Astrocyte (in vitro differentiated cells and primary cell): ENCODE measurements at regions not wholly inside any gene's neighbourhood (a gene's known extent, or its start where the extent isn't known, plus 50 kb on each side); places are given as distances from the start of the nearest gene placed in this dataset.

Experiments used
- DNase-seq: peaks from one replicate; pipeline ENCODE4 v3.0.0-alpha.2; 2010; ENCODE audit warnings: low read depth
- FAIRE-seq: peaks from 2 replicates; lab custom pipeline; 2011; peaks lifted over from hg19 to GRCh38; lab: Jason Lieb, UNC
- H2AFZ ChIP-seq: 2 replicates; pipeline ENCODE4 v1.6.0; 2012; ENCODE audit warnings: low read depth, low read length, inconsistent platforms
- H3K27ac ChIP-seq: 2 replicates; pipeline ENCODE4 v1.5.1; 2011; ENCODE audit warnings: low read depth, low read length, inconsistent platforms
- H3K27me3 ChIP-seq: 2 replicates; pipeline ENCODE4 v1.6.0; 2011; ENCODE audit warnings: low read length, inconsistent platforms; ENCODE audit not compliant: insufficient read depth
- H3K36me3 ChIP-seq: 2 replicates; pipeline ENCODE4 v1.5.1; 2011; ENCODE audit warnings: low read length, inconsistent platforms; ENCODE audit not compliant: insufficient read depth
- H3K4me1 ChIP-seq: 2 replicates; pipeline ENCODE4 v1.5.1; 2011; ENCODE audit warnings: low read length, inconsistent platforms; ENCODE audit not compliant: insufficient read depth
- H3K4me2 ChIP-seq: 2 replicates; pipeline ENCODE4 v1.6.0; 2012; ENCODE audit warnings: low read length, inconsistent platforms
- H3K4me3 ChIP-seq: 2 replicates; pipeline ENCODE4 v1.5.1; 2011; ENCODE audit warnings: low read depth, mild to moderate bottlenecking, low read length, inconsistent platforms; ENCODE audit not compliant: insufficient read depth
- H3K79me2 ChIP-seq: 2 replicates; pipeline ENCODE4 v1.6.0; 2012; ENCODE audit warnings: mild to moderate bottlenecking, low read length, inconsistent platforms; ENCODE audit not compliant: insufficient read depth
- H3K9ac ChIP-seq: 2 replicates; pipeline ENCODE4 v1.6.0; 2012; ENCODE audit warnings: mild to moderate bottlenecking, low read length, inconsistent platforms
- H3K9me3 ChIP-seq: 2 replicates; pipeline ENCODE4 v1.5.1; 2012; ENCODE audit warnings: low read depth, mild to moderate bottlenecking, low read length, inconsistent platforms; ENCODE audit not compliant: insufficient read depth
- H4K20me1 ChIP-seq: 2 replicates; pipeline ENCODE4 v1.6.0; 2012; ENCODE audit warnings: low read length, inconsistent platforms; ENCODE audit not compliant: insufficient read depth
- H3K27ac Mint-ChIP-seq: one replicate; pipeline ENCODE4 v1.8.0; 2021; ENCODE audit warnings: mild to moderate bottlenecking, mixed read lengths; ENCODE audit not compliant: unreplicated experiment
- H3K27me3 Mint-ChIP-seq: one replicate; pipeline ENCODE4 v1.8.0; 2021; ENCODE audit warnings: low read depth, mixed read lengths; ENCODE audit not compliant: unreplicated experiment
- H3K36me3 Mint-ChIP-seq: one replicate; pipeline ENCODE4 v1.8.0; 2021; ENCODE audit warnings: low read depth, mixed read lengths; ENCODE audit not compliant: unreplicated experiment
- H3K4me1 Mint-ChIP-seq: one replicate; pipeline ENCODE4 v1.8.0; 2021; ENCODE audit warnings: low read depth, mixed read lengths; ENCODE audit not compliant: unreplicated experiment
- H3K4me3 Mint-ChIP-seq: one replicate; pipeline ENCODE4 v1.8.0; 2021; ENCODE audit warnings: mild to moderate bottlenecking, moderate library complexity, mixed read lengths; ENCODE audit not compliant: unreplicated experiment
- H3K9me3 Mint-ChIP-seq: one replicate; pipeline ENCODE4 v1.8.0; 2021; ENCODE audit warnings: mild to moderate bottlenecking, mixed read lengths; ENCODE audit not compliant: unreplicated experiment
- EZH2 ChIP-seq: IDR thresholded peaks from 2 replicates; pipeline ENCODE4 v1.6.1; 2012; ENCODE audit warnings: mild to moderate bottlenecking, low read length, inconsistent platforms; ENCODE audit not compliant: insufficient read depth
- TF ChIP-seq, protein P1 (sequence below): IDR thresholded peaks from 2 replicates; pipeline ENCODE4 v1.5.1; 2011; ENCODE audit warnings: low read depth, mild to moderate bottlenecking, inconsistent platforms, low read length, moderate library complexity; ENCODE audit not compliant: insufficient read depth

DNA sequence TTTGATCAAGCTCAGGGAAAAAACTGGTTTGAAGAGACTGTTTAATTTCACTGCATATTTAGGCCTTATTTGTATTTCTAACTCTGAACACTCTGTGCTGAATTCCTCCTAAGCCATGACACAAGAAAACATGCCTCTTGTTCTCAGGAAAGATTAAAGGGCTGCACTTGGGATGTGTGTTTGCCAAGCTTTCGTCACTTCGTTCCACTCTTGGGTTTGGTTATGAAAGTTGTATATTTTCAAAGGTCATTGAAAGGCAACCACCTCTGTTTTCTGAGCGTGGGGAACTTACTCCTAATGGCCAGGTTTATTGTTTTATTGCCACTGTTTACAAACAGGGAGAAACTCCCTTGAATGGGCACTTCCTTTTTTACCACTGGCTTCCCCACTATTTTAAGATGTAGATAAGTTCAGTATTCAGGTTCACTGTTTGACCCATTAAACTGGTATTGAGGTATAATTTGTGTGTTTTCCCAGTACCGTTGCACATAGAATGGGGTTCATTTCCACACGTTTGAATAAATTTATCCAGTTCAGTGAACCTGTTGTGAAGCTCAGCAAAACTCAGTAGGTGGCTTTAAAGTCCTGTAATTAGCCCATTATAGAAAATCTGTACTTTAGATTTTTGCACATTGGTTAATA, 65.3 kb downstream of the NKX2-1 start:
- FAIRE-seq (no peak), DNase-seq (no peak)
- Mint-ChIP-seq H3K27me3 (peaks cover 6% of the 10 kb centered on the region), H3K4me1 (peaks cover 2% of the 10 kb centered on the region), H3K9me3 (no peaks in the 10 kb centered on the region), H3K27ac (no peak overlapping the region), H3K36me3 (no peaks in the 10 kb centered on the region), H3K4me3 (no peak overlapping the region)
- no peaks in the 10 kb centered on the region for H3K79me2 ChIP-seq
- H3K4me3 ChIP-seq = no peak overlapping the region
- no peak overlapping the region for H3K9ac ChIP-seq
- H3K4me2 ChIP-seq = no peak overlapping the region
- H4K20me1 ChIP-seq = no peaks in the 10 kb centered on the region
- TF ChIP-seq, protein P1, sequence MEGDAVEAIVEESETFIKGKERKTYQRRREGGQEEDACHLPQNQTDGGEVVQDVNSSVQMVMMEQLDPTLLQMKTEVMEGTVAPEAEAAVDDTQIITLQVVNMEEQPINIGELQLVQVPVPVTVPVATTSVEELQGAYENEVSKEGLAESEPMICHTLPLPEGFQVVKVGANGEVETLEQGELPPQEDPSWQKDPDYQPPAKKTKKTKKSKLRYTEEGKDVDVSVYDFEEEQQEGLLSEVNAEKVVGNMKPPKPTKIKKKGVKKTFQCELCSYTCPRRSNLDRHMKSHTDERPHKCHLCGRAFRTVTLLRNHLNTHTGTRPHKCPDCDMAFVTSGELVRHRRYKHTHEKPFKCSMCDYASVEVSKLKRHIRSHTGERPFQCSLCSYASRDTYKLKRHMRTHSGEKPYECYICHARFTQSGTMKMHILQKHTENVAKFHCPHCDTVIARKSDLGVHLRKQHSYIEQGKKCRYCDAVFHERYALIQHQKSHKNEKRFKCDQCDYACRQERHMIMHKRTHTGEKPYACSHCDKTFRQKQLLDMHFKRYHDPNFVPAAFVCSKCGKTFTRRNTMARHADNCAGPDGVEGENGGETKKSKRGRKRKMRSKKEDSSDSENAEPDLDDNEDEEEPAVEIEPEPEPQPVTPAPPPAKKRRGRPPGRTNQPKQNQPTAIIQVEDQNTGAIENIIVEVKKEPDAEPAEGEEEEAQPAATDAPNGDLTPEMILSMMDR = no peak
- no peak for TF ChIP-seq EZH2
- H2AFZ ChIP-seq = no peak overlapping the region
- H3K36me3 ChIP-seq = no peaks in the 10 kb centered on the region
- no peak overlapping the region for H3K27ac ChIP-seq
- H3K27me3 ChIP-seq = no peaks in the 10 kb centered on the region
- no peaks in the 10 kb centered on the region for H3K4me1 ChIP-seq
- no peaks in the 10 kb centered on the region for H3K9me3 ChIP-seq

DNA sequence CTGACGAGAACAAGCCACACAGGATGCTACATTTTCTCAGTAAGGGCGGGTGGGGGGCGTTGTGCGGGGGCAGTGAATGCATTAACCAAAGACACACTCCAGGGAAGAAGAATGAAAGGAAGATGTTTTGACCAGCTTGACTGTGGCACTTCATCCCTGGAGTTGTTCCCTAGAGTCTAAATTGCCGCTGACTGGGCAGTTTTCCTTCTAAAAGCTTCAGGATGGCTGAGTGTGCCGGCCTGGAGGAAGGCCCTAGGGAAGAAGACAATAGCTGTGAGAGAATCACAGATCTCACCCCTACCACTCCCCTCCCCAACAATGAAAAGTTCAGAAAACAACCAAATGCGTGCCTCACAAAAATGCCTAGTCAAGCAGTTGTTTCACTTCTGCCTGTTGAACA, 67.2 kb downstream of the NKX2-1 start:
- TF ChIP-seq, protein P1 = no peak
- TF ChIP-seq EZH2 = no peak
- H3K27ac ChIP-seq = no peak overlapping the region
- H3K36me3 ChIP-seq = no peaks in the 10 kb centered on the region
- no peaks in the 10 kb centered on the region for H3K79me2 ChIP-seq
- no peaks in the 10 kb centered on the region for H3K4me1 ChIP-seq
- H3K4me1 Mint-ChIP-seq = peaks cover 2% of the 10 kb centered on the region
- H3K27ac Mint-ChIP-seq = no peak overlapping the region
- H3K36me3 Mint-ChIP-seq = no peaks in the 10 kb centered on the region
- FAIRE-seq (no peak), DNase-seq (no peak)
- no peak overlapping the region for H3K4me2 ChIP-seq
- no peak overlapping the region for H3K4me3 ChIP-seq
- peaks cover 3% of the 10 kb centered on the region for H3K27me3 Mint-ChIP-seq
- H3K9me3 ChIP-seq = no peaks in the 10 kb centered on the region
- H3K27me3 ChIP-seq = no peaks in the 10 kb centered on the region
- no peak overlapping the region for H2AFZ ChIP-seq
- no peaks in the 10 kb centered on the region for H3K9me3 Mint-ChIP-seq
- H4K20me1 ChIP-seq = no peaks in the 10 kb centered on the region
- no peak overlapping the region for H3K4me3 Mint-ChIP-seq
- no peak overlapping the region for H3K9ac ChIP-seq

DNA sequence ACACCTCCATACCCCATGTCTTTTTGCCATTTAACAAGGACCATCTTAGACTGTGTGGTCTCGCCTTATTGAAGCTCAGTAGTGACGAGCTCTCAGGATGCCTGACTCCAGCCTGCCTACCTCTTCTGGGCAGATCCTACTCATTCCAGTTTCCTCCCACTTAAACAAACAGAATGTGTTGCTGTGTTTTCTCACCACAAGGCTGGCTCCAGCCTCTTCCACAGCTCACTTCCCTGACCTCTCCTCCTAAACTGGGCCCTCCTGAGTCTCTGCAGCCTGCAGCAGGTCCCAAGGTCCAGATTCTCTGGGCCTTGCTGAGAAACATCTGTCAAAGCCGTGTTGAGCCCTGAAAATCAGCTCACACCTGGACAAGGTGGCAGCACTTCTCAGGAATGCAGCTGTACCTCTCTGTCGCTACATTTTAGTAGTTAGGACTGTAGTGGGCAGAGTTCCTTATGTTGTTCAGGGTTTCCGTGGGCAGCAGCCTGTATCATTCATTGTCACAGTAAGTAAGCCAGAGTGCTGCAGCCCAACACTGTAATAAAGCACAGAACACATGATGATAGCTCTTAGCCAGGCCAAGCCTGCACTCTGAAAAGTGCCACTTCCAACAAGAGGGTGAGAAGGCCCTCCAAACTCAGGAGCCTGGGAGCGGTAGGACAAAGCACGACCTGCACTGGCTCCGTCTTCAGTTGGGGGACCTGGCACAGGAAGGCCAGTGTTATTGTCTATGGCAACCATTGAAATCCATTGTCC, 68.5 kb downstream of the NKX2-1 start:
- H3K4me1 ChIP-seq = no peaks in the 10 kb centered on the region
- no peaks in the 10 kb centered on the region for H3K9me3 Mint-ChIP-seq
- TF ChIP-seq EZH2 = no peak
- TF ChIP-seq, protein P1 = no peak
- H3K79me2 ChIP-seq = no peaks in the 10 kb centered on the region
- H3K9me3 ChIP-seq = no peaks in the 10 kb centered on the region
- H4K20me1 ChIP-seq = no peaks in the 10 kb centered on the region
- H3K36me3 Mint-ChIP-seq = no peaks in the 10 kb centered on the region
- FAIRE-seq = no peak
- no peak overlapping the region for H3K4me3 ChIP-seq
- H3K27ac ChIP-seq = no peak overlapping the region
- no peak overlapping the region for H3K9ac ChIP-seq
- no peak for DNase-seq
- peaks cover 2% of the 10 kb centered on the region for H3K4me1 Mint-ChIP-seq
- H3K4me3 Mint-ChIP-seq = no peak overlapping the region
- no peak overlapping the region for H3K4me2 ChIP-seq
- no peak overlapping the region for H3K27ac Mint-ChIP-seq
- no peaks in the 10 kb centered on the region for H3K27me3 ChIP-seq
- no peak overlapping the region for H2AFZ ChIP-seq
- H3K36me3 ChIP-seq = no peaks in the 10 kb centered on the region
- peaks cover 10% of the 10 kb centered on the region for H3K27me3 Mint-ChIP-seq
